HG02943 (cell line): ENCODE measurements at regions not wholly inside any gene's neighbourhood (a gene's known extent, or its start where the extent isn't known, plus 50 kb on each side); places are given as distances from the start of the nearest gene placed in this dataset.
"Not testable (repeated sequence)": the region's sequence is repeated elsewhere in the genome, so short reads cannot be mapped to it uniquely, and the experiment has no call there.

Source experiments
- ATAC-seq: cut with Tn5 transposase; IDR thresholded peaks from one replicate; pipeline ENCODE4 v1.9.1; 2021; ENCODE audit warnings: mild to moderate bottlenecking, low read depth, moderate library complexity; ENCODE audit not compliant: unreplicated experiment

GRCh38 chr10:46095943-46096342 lies 49.9 kb upstream of the MSMB start:
- not testable (repeated sequence) for ATAC-seq

- no peak for ATAC-seq
Observed at GRCh38 chr10:46096446-46096845, 50.4 kb upstream of the MSMB start.

- no peak for ATAC-seq
Observed at GRCh38 chr10:46096909-46097575, 51.0 kb upstream of the MSMB start.

GRCh38 chr10:46097576-46098317 lies 51.7 kb upstream of the MSMB start:
- ATAC-seq: no peak

GRCh38 chr10:46098386-46098785 lies 52.3 kb upstream of the MSMB start:
- ATAC-seq: no peak

- ATAC-seq: not testable (repeated sequence)
Observed at GRCh38 chr10:46098925-46099324, 52.9 kb upstream of the MSMB start.

- no peak for ATAC-seq
Observed at GRCh38 chr10:46104071-46104585, 58.1 kb upstream of the MSMB start.

GRCh38 chr10:46105416-46105815 lies 59.3 kb upstream of the MSMB start:
- not testable (repeated sequence) for ATAC-seq

GRCh38 chr10:46105856-46106409 lies 59.9 kb upstream of the MSMB start:
- ATAC-seq: not testable (repeated sequence)

GRCh38 chr10:46106410-46107255 lies 60.6 kb upstream of the MSMB start:
- peak; percentile 82 for ATAC-seq

- not testable (repeated sequence) for ATAC-seq
Observed at GRCh38 chr10:46108158-46108499, 62.1 kb upstream of the MSMB start.

- ATAC-seq: not testable (repeated sequence)
Observed at GRCh38 chr10:46154271-46154670, 108.2 kb upstream of the MSMB start.

- ATAC-seq: not testable (repeated sequence)
Observed at GRCh38 chr10:46154683-46155082, 108.6 kb upstream of the MSMB start.

GRCh38 chr10:46156866-46157265 lies 110.8 kb upstream of the MSMB start:
- not testable (repeated sequence) for ATAC-seq

- ATAC-seq: no peak
Observed at GRCh38 chr10:46169736-46170135, 117.1 kb upstream of the ANTXRL start.

- no peak for ATAC-seq
Observed at GRCh38 chr10:46170789-46171188, 116.0 kb upstream of the ANTXRL start.

- ATAC-seq: no peak
Observed at GRCh38 chr10:46171661-46172060, 115.1 kb upstream of the ANTXRL start.

- no peak for ATAC-seq
Observed at GRCh38 chr10:46175296-46175695, 111.5 kb upstream of the ANTXRL start.

- no peak for ATAC-seq
Observed at GRCh38 chr10:46175831-46176230, 111.0 kb upstream of the ANTXRL start.

- ATAC-seq: not testable (repeated sequence)
Observed at GRCh38 chr10:46187431-46187830, 99.4 kb upstream of the ANTXRL start.

- ATAC-seq: no peak
Observed at GRCh38 chr10:46197050-46197449, 89.7 kb upstream of the ANTXRL start.
